LNCaP clone FGC (cell line): ENCODE measurements at regions not wholly inside any gene's neighbourhood (a gene's known extent, or its start where the extent isn't known, plus 50 kb on each side); places are given as distances from the start of the nearest gene placed in this dataset.

Experiments used
- DNase-seq: peaks from one replicate; pipeline ENCODE4 v3.0.0-alpha.2; 2011; ENCODE audit warnings: low read depth
- H3K4me3 ChIP-seq: 2 replicates; pipeline ENCODE4 v1.5.1; 2011; ENCODE audit warnings: mild to moderate bottlenecking, low read depth, low read length, control low read depth
- CTCF ChIP-seq: IDR thresholded peaks from 2 replicates; pipeline ENCODE4 v1.5.1; 2012; ENCODE audit warnings: mild to moderate bottlenecking; ENCODE audit not compliant: control insufficient read depth, insufficient read depth; ENCODE audit errors: extremely low read depth

- DNase-seq = no peak
- TF ChIP-seq CTCF = no peak
- H3K4me3 ChIP-seq = no peak overlapping the region
Measured at GRCh38 chr1:101333186-101333585, 96.4 kb downstream of the S1PR1 start.

GRCh38 chr1:101337968-101338367, 101.1 kb downstream of the S1PR1 start:
- no peak overlapping the region for H3K4me3 ChIP-seq
- no peak for DNase-seq
- no peak for TF ChIP-seq CTCF

- TF ChIP-seq CTCF = no peak
- DNase-seq = no peak
- H3K4me3 ChIP-seq = no peak overlapping the region
Measured at GRCh38 chr1:101338714-101339430, 102.1 kb downstream of the S1PR1 start.

DNA sequence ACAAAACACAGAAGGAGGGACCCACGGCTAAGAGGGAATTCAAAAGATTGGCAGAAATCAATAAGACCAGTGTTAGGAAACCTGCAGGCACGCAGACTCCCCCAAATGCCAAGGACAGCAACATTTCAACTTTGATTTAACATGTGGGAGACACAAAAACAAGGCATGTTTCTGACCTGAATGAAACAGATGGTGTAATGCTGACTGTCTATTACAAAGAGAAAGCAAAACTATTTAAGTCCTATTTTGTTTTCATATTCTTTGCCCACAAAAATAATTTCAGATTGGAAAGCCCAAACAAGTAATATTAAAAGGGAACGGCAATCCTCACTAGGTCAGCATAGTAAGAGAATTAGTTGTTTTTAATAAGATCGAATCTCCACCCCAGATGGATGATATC, 107.9 kb downstream of the S1PR1 start:
- no peak for TF ChIP-seq CTCF
- no peak overlapping the region for H3K4me3 ChIP-seq
- DNase-seq = no peak

DNA sequence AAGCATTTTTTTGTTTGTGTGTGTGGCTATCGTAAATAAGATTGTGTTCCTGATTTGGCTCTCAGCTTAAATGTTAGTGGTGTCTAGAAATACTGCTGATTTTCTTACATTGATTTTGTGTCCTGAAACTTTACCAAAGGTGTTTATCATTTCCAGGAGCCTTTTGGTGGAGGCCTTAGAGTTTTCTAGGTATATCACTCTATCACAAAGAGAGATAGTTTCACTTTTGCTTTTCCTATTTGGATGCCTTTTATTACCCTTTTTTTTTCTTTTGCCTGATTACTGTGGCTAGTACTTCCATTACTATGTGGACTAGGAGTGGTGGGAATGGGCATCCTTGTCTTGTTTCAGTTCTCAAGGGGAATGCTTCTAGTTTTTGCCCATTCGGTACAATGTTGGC, 109.6 kb downstream of the S1PR1 start:
- TF ChIP-seq CTCF = no peak
- DNase-seq = no peak

GRCh38 chr1:101356013-101356412, 119.2 kb downstream of the S1PR1 start:
- DNase-seq = no peak
- H3K4me3 ChIP-seq = no peak overlapping the region
- no peak for TF ChIP-seq CTCF

More for the DNA sequence above, 109.6 kb downstream of the S1PR1 start:
- no peak overlapping the region for H3K4me3 ChIP-seq
